ENCODE measurements at regions not wholly inside any gene's neighbourhood (a gene's known extent, or its start where the extent isn't known, plus 50 kb on each side); places are given as distances from the start of the nearest gene placed in this dataset.

GRCh38 chr3:177658354-177658753, 461.1 kb upstream of the TBL1XR1 start:
- TF ChIP-seq CTCF (conservative IDR thresholded peaks at IDR 0.05; ENCODE audit: low read depth, low read length) (no peak), EZH2 (IDR thresholded peaks at IDR 0.05; ENCODE audit: borderline replicate concordance, low read depth, low read length, poor library complexity, severe bottlenecking) (no peak)

All from A673 (cell line).